NCI-H748 (cell line): ENCODE measurements at regions not wholly inside any gene's neighbourhood (a gene's known extent, or its start where the extent isn't known, plus 50 kb on each side); places are given as distances from the start of the nearest gene placed in this dataset.
"Not testable (repeated sequence)": the region's sequence is repeated elsewhere in the genome, so short reads cannot be mapped to it uniquely, and the experiment has no call there.

ENCODE experiments used
- DNase-seq: peaks from one replicate; lab custom pipeline; 2025; ENCODE audit not compliant: unreplicated experiment; lab: John Stamatoyannopoulos, UW

- no peak for DNase-seq
Measured at GRCh38 chr3:73228000-73228399, 166.5 kb downstream of the EBLN2 start.

DNA sequence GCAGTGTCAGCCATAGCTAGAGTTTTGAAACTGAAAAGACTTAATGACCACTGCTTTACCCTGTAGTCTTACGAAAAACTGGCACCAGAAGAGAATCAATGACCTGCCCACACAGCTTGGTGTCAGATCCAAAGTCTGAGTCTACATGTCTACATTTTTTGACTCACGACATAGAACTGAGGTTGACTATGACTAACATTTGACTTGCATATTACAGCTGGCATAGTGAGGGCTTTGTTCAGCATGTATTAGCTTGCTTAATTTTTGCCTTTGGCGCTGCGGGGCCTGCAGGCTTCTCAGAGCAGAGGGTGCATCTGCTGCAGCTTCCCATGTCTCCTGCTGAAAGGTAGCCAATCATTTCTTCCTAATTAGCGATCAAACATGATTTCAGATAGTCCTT, 167.0 kb downstream of the EBLN2 start:
- no peak for DNase-seq

GRCh38 chr3:73228959-73229358, 167.5 kb downstream of the EBLN2 start:
- no peak for DNase-seq

- no peak for DNase-seq
Measured at GRCh38 chr3:73234354-73235014, 173.0 kb downstream of the EBLN2 start.

- no peak for DNase-seq
Measured at GRCh38 chr3:73235768-73236167, 174.3 kb downstream of the EBLN2 start.

DNA sequence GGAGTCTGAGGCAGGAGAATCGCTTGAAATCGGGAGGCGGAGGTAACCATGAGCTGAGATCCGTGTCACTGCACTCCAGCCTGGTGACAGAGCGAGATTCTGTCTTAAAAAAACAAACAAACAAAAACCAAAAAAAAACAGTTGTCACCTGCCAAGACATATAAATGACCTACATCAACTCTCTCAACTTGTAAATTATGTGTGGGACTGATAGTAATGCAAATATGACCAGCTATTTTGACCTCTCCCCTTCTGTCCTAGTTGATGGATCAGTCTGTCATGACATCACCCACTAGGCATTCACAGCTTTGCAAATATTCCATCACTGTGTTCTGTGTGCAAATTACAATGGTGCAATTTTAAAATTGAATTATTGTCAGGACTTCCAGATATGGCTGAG, 175.4 kb downstream of the EBLN2 start:
- DNase-seq: no peak

DNA sequence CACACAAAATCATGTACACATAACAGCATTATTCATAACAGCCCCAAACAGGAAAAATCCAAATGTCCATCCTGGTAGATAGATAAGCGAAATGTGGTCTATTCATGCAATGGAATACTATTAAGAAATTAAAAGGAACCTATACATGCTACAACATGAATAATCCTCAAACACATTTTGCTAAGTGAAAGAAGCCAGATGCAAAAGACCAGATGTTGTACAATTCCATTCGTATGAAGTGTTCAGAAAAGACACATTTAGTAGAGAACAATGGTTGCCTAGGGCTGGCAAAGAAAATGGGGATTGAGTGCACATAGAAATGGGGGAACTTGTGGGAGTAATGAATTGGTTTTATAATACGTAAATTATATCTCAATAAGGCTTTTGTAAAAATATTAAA, 182.3 kb downstream of the EBLN2 start:
- DNase-seq: no peak

GRCh38 chr3:73245459-73245858, 184.0 kb downstream of the EBLN2 start:
- no peak for DNase-seq

DNA sequence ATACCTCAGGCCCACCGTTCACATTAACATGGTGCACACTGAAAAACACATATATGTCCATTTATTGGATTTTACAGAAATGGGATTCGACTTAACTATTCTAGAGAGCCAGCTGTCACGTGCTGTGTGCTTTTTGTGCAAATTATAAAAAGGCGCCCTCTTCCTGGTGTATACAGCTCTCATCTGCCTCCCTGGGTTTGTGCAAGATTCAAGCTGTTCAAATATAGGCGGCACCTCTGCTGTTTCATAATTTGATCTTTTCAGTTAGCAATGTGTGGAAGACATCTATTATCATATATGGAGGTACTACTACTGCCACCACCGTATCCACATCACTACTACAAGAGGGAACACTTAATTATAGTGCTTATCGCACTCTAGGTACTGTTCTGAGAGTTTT, 187.6 kb downstream of the EBLN2 start:
- DNase-seq: peak; percentile 53

DNA sequence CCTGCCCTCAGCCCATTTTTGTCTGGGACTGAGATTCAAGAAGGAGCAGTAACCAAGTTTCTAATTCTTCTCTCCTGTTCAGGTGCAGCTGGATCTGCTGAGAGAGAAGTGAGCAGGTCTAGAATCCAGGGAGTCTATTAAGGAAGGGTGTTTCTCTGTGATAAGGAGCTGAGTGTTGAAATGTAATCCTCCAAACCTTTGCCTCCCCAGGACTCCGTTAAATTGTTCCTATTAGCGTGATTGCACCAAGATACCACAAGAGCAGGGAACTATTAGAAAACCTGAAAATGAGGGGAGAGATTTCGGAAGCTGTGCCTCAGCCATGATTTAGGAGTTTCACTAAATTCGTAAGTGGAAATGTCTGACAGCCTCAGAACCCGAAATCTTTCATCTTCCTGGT, 192.6 kb downstream of the EBLN2 start:
- DNase-seq: no peak

GRCh38 chr3:73255609-73256029, 194.2 kb downstream of the EBLN2 start:
- DNase-seq: peak; percentile 94

DNA sequence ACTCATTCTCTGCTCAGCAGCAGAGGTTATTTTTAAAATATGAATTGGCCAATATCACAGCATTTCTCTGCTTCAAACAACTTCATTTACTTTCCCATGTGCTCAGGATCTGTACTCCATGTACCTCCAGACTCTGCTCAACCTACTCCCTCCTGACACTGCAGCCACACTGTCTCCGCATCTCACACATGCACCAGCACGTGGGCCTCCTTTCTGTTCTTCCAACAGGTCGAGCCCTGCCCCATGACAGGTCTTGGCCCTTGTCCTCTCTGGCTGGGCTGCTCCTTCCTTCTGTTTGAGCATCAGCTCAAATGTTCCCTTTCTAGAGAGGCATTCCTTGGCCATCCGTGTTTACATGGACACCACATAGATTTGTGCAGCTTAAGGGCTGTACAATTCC, 195.7 kb downstream of the EBLN2 start:
- no peak for DNase-seq

GRCh38 chr3:73258057-73258456, 196.6 kb downstream of the EBLN2 start:
- no peak for DNase-seq

- no peak for DNase-seq
Measured at GRCh38 chr3:73259291-73259690, 197.8 kb downstream of the EBLN2 start.

GRCh38 chr3:73259856-73260255, 198.4 kb downstream of the EBLN2 start:
- no peak for DNase-seq

- DNase-seq: not testable (repeated sequence)
Measured at GRCh38 chr3:73266558-73266957, 205.1 kb downstream of the EBLN2 start.

- DNase-seq: not testable (repeated sequence)
Measured at GRCh38 chr3:73269126-73269525, 207.7 kb downstream of the EBLN2 start.

GRCh38 chr3:73270839-73271483, 209.5 kb downstream of the EBLN2 start:
- peak; percentile 36 for DNase-seq

- no peak for DNase-seq
Measured at GRCh38 chr3:73273341-73273740, 211.9 kb downstream of the EBLN2 start.

GRCh38 chr3:73280746-73281145, 219.3 kb downstream of the EBLN2 start:
- no peak for DNase-seq

DNA sequence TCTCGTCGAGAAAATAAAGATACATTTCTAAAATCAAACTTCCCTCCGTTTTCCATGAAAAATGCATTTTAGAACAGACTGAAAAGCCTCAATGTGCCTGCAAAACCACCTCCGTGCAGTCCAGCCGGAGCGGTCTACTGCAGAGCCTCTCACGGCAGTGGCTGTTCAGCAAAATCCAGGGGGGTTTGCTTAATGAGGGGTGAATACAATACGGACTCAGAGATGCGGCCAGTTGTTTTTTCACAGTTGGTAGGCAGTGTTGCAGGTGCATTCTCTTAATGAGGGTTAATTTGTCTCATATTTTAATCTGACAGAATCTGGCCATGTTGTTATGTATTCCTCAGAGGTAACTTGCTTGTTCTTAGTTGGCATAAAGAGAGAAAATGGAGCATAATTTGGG, 223.0 kb downstream of the EBLN2 start:
- DNase-seq: no peak

DNA sequence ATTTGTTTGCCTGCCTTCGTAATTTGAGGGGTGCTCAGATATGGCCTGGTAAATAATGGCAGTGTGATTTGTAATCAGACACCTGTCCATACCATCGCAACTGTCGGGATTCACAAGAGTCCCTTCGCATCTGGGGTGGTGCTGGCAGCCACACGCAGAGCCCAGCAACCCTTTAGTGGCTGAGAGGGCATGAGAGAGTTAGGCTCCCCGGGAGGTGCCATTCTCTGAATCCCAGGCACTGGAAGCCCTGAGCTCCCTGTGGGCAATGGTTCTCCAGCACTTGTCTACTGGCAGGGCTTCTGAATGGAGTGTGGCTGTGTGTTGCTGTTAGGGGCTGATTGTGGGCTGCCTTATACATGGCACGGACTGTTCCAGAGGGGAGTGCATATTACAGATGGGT, 230.1 kb downstream of the EBLN2 start:
- peak; percentile 46 for DNase-seq

DNA sequence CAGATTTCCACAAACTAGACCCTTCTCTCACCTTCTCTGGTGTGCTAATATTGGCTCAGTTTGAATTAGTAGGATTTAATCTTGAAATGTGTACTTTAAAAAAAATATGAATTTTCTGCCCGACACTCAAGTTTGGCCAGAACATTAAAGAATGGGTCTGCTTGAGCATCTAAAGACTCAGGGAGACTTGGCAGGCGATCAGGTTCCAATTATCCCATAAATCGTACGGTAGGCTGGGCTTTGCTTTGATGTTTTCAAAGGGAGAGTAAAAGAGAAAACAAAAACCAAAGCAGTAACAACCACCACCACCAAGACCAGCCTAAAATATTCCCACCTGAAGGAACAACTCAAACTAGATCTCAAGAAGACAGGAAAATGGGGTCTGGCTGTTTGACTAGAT, 230.8 kb downstream of the EBLN2 start:
- peak; percentile 44 for DNase-seq
